M059J (cell line): ENCODE measurements at regions not wholly inside any gene's neighbourhood (a gene's known extent, or its start where the extent isn't known, plus 50 kb on each side); places are given as distances from the start of the nearest gene placed in this dataset.
"Not testable (repeated sequence)": the region's sequence is repeated elsewhere in the genome, so short reads cannot be mapped to it uniquely, and the experiment has no call there.

ENCODE experiments used
- DNase-seq: peaks from one replicate; pipeline ENCODE4 v3.0.0-alpha.2; 2012; ENCODE audit warnings: low read depth

DNA sequence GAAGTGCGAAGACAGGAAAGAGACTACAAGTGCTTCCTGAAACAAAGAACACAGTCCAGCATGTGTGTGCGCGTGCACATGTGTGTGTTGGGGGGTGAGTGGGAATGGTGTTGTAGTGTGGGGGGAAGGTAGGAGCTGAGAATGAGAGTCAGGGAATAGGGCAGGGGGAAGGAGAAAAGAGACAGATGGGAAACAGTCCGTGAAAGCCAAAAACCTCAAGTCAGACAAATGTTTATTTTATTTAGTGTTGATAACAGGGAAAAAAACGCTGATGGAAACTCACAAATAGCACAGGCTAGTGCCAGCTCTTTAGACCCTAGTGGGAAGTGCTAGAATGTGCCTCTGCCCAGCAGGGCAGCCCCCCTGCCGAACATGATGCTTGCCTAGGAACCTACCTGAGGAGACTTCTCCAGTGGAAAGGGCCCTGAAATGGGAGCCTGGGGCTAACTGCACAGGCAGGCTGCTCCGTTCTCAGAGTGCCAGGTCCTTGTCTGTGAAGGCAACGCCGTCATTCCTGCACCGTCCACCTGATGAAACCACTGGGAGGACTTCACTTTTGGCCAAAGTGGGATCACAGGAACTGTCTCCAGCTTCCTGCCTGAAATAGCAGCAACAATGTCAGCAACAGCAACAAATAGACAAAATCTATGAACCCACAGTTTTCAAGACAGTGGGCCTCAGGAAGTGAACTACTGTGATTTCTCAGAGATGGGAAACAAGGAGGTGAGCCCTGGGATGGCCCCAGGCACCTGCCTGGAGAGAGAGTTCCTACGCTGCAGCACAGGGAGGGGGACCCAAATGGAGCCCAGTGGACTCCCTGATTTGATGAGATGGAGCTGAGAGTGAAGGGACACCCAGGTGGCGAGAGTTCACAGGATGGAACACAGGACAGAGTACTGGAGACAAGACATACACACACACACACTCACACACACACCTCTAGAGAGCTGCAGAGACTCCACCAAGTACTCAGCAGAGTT, 379.7 kb downstream of the RPS24 start:
- DNase-seq, result no peak

DNA sequence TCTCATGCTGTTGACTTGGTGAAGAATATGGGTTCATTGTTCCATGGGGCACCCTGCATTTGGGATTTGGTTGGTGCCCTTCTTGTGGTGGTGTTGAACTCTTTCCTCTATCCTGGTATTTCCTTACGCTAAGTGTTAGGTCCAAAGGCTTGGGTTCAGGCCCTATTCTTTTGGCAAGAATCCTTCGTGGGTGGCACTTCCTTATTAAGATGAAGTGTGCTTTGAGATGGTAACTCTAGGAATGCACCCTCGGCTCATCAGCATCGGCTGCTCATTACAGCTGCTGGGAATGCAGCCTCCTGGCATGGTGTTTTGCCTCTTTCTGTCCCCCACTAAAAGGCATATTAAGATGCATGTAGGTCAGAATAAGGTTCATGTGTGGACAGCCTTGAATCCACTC, 380.7 kb downstream of the RPS24 start:
- DNase-seq, result no peak

DNA sequence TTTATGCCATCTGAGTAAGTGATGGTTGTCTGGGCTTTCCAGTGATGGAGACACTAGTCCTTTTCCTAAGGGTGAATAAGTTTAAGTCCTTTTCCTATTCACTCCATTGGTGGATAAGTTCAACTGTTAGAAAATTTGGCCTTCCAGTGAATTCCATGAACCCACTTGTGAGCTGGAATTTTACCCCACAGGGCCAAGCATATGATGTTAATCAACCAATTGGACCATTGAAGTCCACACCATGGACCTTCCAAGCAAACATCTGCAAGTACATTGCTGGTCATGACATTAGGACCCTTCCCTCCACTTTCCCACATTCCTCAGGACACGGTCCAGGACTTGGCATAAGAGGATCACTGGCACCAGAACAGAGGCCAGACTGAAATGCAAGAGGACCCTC, 381.4 kb downstream of the RPS24 start:
- DNase-seq, result no peak

DNA sequence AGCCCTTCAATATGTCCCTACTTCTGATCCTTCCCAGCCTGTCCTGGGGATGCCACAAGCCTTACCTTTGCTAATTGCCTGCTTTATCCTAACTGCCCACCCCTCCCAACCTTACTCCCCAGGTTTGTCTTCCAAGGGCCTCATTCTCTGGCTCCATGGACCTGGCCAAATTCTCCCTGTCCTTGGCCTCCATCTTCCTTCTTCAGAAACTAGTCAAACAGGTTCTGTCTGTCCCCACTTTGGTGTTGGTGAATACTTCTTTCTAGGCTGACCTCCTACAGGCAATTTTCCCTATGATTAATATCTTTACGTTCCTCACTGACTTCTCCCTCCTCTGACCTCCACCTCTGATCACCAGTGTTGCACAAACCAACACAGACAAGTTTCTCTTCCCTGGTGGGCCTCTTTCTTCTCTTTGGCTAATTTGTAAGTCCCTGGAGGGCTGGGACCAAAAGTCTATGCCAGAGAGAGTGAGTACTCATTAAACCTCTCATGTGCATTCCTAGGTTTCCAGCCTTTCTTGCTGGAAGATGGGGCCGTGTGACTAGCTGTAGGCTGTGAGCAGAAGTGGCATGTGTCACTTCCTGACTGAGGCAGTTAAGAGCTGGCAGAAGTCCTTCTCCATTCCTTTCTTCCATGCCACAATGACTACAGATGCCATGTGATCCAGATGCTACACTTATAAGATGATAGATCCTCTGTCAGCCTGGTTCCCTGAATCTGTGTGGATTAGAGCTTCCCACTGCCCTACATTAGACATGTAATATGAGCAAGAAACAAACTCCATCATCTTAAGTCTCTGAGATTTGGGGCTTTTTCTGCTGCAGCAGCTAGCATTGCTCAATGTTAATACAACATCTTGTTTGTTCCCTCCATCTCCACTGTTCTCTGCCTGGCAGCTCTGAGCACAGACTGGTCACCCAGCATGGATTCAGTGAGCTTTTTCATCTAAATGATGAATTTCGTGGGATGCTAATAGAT, 382.7 kb downstream of the RPS24 start:
- peak; percentile 86 for DNase-seq

DNA sequence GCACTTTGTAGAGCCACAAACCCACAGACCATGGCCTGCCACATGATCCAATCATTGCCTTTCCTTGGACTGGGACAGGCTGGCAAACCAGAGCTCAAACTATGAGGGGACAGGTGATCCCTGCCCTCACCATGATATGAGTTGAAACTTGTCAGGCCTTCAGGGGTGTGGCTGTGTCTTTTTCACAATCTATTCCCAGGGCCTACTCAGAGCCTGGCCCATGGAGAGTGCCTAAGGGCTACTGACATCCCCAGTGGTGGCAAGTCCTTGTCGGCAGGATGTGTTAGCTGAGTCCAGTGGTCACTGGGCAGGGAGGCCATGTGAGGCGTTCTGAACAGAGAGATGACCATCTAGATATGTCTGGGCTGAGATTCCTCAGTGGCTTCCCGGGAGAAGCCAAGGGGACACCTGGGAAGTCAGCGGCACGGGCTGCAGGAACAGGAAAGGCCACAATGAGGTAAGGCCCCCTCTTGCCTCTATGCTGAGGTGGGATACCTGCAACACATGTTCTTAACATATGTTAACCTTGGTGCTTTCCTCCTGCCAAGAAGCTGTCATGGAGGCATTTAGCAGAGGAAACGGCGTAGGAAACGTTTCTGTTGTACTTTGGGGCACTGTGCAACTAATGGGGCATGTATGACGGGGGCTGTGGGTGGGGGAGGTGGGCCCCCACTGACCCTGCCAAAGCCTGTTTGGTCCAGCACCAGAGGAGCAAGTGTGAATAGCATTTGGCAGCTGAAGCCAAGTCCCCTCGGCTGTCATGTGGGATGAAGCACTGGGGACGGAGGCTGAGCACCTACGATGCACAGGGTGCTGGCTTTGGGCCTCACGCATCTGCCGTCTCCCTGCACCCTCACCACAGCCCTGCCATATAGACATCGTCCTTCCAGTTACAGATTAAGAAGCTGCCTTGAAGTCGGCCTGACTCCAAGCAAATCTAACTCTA, 384.0 kb downstream of the RPS24 start:
- no peak for DNase-seq

DNA sequence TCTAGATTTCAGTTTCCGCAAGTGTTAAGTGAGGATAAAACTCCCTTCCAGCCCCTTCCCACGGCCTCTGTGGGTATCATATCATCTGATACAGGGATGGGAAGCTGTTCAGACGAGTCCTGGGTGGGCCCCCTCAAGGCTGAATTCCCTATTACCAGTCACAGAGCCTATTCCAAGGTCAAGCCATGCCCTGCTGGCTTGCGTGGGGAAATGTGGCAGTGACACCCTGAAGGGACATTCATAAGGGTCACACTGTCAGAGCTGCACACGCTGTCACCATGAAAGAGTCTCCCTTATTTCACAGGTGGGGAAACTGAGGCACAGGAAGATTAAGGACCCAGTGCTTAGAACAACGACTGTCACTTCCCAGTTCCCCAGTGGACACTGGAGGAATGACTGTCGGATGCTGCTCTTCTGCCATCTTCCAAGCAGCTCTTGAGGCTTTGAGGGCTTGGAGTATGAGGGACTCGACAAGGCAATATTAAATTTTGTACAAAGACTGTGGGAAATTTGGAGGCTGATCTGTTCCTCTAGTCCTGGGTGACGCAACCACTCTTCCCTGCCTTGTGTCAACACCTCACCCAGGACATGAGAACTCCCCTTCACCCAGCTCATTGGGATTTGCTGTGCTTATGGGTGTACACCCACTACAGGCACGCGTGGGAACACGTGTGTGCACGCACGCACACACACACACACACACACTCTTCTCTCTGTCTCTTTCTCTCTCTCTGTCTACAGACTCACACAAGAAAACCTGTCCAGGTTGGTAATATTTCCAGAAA, 386.0 kb downstream of the RPS24 start:
- no peak for DNase-seq

DNA sequence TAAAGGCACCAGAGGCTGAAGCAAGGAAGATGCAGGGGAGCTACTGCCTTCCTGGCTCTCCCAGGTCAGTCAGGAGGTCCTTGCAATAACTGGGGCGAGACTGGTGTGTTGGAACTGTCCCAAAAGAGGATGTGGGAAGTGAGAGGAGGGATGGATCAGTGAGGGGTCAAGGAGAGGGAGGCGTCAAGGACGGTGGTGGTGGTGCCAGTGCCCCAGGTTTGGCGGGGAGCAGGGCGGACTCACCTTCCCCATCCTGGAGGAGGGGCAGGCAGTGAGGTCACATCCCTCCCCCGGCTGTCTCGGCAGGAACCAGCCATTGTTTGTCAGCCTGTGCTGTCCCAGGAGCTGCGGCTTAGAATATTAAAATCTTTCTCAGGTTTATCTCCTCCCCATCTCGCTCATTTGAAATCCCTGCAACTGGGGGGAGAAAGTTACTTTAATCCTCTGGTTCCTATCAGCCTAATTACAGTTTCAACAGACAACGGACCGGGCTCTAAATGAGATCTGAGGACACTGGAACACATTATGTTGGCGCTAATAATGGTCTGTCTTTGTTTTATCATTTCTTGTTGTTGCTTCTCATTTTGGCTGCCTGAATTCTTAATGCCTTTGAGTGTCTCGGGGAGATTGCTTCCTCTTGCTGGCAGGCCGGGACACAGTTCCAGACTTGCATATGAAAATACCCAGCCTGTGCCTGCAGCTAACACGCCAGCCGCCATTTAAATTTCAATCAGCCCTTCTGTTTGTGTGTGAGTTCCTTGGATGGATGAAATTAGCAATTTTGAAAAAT, 387.5 kb downstream of the RPS24 start:
- no peak for DNase-seq

DNA sequence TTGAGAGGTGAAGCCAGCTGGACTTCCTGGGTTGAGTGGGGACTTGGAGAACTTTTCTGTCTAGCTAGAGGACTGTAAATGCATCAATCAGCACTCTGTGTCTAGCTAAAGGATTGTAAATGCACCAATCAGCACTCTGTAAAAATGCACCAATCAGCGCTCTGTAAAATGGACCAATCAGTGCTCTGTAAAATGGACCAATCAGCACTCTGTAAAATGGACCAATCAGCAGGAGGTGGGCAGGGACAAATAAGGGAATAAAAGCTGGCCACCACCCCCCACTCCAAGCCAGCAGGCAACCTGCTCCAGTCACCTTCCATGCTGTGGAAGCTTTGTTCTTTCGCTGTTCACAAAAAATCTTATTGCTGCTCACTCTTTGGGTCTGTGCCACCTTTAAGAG, 390.4 kb downstream of the RPS24 start:
- DNase-seq, result not testable (repeated sequence)

DNA sequence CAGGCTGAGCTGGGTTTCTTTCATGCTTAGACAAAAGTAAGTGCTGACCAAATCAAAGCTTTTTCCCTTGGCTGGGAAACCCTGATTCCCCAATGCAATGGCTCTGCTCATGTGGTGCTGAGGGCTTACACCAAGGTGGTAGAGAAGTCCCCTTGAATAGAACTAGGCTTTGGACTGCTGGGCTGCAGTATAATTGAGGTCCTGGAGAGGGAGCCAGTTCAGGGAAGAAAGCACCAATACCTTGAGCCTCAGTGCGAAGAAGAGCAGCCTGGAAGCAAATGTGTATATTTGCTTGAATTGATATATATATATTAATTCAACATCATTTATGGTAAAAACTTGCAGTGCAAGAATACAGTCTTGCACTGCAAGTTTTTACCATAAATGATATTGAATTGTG, 391.1 kb downstream of the RPS24 start:
- DNase-seq, result no peak

DNA sequence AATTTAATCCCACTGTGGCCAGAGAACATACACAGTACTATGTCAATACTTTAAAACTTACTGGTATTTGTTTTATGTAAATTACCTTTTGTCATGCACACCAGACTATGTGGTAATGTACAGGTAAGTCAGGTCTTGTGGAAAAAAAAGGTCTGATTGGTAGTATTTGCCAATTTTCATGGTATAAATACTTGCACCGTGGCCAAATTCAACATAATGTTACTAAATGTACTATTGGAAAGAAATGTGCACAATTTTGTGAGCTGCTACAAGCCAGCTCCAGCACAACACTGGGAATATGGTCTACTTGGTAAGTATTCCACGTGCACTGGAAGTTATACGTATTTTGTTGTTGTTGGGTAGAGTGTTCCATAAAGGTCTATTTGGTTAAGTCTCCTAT, 392.5 kb downstream of the RPS24 start:
- no peak for DNase-seq

DNA sequence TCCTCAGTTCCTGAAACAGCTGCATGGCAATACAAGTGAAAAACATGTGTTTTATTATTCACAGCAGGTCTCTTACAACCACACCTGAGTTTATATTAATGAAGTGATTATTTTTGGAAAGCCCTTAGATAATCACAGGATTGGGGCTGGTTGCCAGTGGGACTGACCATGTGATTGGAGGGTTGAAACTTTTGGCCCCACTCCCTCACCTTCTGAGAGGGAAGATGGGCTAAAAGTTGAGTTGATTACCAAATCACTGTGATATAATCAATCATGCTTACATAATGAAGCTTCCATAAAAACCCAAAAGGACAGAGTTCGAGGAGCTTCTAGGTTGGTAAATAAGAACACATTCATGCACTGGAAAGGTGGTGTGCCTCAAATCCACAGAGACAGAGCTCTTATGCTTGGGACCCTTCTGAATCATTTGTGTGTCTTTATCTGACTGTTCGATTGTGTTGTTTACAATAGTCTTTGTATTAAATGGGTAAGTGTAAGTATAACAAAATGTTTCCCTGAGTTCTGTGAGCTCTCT, 393.9 kb downstream of the RPS24 start:
- DNase-seq, result no peak

DNA sequence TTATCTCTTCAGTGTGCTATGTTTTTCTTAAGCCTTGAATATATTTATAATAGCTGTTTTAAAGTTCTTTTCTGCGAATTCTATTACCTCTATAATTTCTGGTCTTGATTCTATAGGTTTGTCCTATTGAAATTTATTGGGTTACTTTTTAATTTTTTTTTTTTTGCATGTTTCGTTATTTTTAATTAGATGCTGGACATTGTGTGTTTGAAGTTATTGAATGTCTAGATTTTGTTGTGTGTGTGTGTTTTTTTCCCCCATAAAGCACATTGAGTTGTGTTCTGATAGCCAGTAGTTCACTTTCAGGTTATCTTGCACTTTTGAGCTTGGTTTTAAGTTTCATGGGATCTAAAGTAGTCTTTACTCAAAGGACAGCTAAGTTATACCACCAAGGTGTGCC, 394.9 kb downstream of the RPS24 start:
- no peak for DNase-seq

DNA sequence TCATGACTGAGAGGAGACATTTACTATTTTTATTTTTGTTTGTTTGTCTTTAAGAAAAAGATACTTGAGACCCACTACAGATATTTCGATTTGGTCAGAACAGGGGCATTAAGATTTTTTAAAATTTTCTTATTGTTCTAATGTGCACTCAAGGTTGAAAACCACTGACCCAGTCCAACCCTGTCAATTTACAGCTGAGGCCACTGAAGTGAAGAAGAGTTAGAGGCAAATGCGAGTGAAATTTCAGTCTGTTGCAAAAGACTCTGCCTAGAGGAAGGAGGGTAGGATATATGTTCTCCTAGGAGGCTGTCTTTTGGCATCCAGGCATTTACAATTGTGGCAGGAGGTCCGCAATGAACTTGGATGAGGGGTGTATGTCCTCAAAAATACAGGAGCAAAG, 396.3 kb downstream of the RPS24 start:
- DNase-seq, result no peak

DNA sequence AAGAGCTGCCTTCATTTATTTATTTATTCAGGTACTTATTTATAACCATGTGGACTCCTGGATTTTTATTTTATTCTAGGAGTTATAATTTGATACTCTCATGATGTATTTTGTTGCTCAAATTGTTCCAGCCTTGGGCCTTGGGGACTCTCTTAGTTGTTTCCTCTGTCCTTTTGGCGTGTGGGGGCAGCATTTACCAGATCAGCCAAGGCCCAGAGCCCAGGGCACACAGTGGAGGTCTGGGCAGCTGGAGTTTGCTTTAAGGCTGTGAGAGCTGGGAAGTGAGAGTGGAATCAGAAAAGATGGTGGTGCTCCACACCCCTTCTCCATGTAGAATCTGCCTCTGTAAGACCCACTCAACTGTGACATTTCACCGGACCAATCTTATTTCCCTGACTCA, 398.9 kb downstream of the RPS24 start:
- no peak for DNase-seq

DNA sequence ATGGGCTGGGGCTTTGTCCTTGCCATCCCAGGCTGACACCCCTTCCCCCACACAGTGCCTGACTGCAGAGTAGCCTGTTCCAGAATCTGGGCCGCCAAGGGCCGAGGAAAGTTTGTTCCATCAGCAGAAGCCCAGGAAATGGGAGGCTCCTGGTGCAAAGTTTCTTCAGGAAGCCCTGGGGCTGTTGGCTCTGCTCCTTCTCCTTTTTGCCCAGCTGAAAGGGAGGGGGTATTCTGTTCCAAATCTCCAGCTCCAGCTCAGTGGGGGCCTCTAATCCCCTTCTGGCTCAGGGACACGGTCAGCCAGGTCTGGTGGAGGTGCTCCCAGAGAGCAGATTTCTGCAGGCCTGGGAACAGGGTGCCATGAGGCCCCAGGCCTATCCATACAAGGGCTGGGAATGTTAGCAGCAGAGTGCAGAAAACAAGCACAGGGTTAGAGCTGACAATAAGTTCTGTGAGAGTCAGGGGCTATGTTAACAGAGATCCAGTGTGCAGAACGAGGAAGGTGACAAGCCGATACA, 399.5 kb downstream of the RPS24 start:
- peak; percentile 35 for DNase-seq

DNA sequence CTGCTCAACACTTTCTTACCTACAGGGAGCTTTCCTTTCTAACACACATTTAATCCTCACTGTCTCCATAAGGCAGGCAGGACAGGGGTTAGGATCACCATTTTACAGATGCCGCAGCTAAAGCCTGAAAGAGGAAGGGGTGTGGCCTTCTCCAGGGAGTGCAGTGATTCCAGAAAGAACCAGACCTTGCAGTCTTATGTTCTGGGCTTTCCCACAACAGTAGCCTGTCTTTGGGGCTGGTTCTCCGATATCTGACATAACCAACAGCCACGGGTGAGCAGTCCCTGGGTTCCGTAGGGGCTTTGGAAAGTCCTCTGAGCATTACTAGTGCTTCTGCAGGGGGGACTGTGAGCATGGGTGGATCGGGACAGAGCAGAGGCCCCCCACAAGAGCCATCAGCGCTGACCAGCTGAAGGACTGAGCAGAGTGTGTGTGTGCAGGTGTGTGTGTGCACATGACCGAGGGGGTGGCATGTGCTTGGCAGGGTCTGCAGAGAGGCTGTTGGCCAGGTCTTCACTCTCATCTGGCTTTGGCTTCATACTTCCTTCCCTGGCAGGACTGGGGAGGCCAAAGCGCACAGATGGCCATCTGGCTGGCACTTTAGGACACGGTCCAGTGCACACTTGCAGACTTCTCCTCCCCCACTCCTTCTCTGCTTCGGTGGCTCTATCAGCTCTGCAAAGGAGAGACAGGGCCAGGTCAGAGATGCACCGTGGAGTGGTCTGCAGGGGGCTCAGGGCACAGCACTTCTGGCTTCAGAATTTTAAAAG, 400.3 kb downstream of the RPS24 start:
- DNase-seq, result no peak

DNA sequence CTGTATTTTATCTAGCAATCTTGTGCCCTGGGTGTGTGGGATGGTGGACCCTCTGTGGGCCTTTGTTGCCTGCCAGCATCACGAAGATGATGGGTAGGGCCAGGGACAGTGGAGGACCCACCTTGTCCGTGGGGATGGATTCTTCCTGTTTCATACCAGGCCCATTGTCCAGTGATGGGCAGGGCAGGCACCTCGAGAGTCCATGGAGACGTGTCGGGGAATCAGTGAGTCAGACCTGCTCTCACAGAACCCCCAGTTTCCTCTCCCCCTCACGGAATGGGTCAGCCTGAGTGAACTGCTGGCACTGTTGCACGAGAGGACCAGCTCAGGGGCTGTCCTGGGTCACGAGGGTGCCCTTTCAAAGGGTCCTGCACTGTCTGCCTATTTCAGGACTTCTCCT, 401.2 kb downstream of the RPS24 start:
- peak; percentile 17 for DNase-seq

DNA sequence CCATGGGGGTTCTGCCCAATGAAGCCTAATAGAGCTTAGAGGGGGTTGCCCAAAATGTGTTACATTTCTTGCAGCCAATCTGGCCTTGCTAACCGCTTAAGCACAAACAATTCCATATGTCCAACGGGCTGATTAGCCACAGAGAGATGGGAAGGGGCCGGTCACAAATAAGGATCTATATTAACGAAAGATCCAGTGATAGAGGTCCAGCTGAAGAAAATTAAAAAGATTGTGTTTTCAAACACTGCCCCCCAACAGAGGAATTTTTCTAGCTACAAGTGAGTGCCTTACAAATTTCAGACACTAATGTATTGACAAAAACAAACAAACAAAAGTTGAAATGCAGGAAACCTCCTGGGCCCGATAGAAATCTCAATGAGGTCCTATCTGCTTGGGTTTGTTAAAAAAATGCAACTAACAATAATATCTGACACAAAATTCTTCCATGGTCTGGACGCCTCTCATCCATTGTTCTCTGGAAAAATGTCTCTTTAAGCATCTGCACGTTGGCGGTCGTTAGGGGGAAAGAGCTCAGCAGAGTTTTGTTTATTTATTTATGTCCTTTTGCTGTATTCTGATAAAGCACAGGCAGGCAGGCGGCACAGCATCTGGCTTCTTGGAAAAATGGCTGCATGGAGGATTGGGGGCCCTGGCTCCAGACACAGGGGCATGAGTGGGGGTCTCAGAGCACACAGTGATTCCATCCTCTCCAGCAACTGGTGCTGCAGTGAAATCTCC, 402.0 kb downstream of the RPS24 start:
- DNase-seq, result no peak
